Kidney (tissue), 13 donors: ENCODE measurements at regions not wholly inside any gene's neighbourhood (a gene's known extent, or its start where the extent isn't known, plus 50 kb on each side); places are given as distances from the start of the nearest gene placed in this dataset.
"Not testable (repeated sequence)": the region's sequence is repeated elsewhere in the genome, so short reads cannot be mapped to it uniquely, and the experiment has no call there.

Experiments
- DNase-seq, 5 donors: peaks; one replicate each; pipeline ENCODE4 v3.0.0-alpha.2; 2013 to 2020
- FAIRE-seq: peaks from 2 replicates; lab custom pipeline; 2012; peaks lifted over from hg19 to GRCh38; lab: Jason Lieb, UNC
- H3K27ac ChIP-seq, 2 donors: one replicate each; pipeline ENCODE4 v1.7.0; 2013; ENCODE audit warnings: low read depth in 2 of 2, low read length in 2 of 2, inconsistent platforms in 1 of 2
- H3K27me3 ChIP-seq: one replicate; pipeline ENCODE4 v1.7.1; 2013; ENCODE audit warnings: low read length, inconsistent platforms; ENCODE audit not compliant: control insufficient read depth, insufficient read depth
- H3K36me3 ChIP-seq, 3 donors: one replicate each; pipeline versions ENCODE4 v1.7.0 to v1.7.1; 2013; ENCODE audit warnings: low read length in 3 of 3, control low read depth in 1 of 3, inconsistent platforms in 1 of 3; ENCODE audit not compliant: insufficient read depth in 3 of 3, control insufficient read depth in 2 of 3
- H3K4me1 ChIP-seq, 3 donors: one replicate each; pipeline versions ENCODE4 v1.7.0 to v1.7.1; 2013; ENCODE audit warnings: low read length in 3 of 3, inconsistent platforms in 1 of 3, low read depth in 1 of 3; ENCODE audit not compliant: control insufficient read depth in 2 of 3, insufficient read depth in 2 of 3
- H3K4me3 ChIP-seq, 3 donors: one replicate each; pipeline versions ENCODE4 v1.7.0 to v1.8.1; 2013; ENCODE audit warnings: low read length in 3 of 3, control low read depth in 1 of 3, inconsistent platforms in 1 of 3
- H3K9ac ChIP-seq, 3 donors: one replicate each; pipeline versions ENCODE4 v1.7.0 to v1.7.1; 2013; ENCODE audit warnings: low read length in 3 of 3, control low read depth in 1 of 3, inconsistent platforms in 1 of 3
- H3K9me3 ChIP-seq, 3 donors: one replicate each; pipeline versions ENCODE4 v1.7.0 to v1.7.1; 2013; ENCODE audit warnings: low read length in 3 of 3, control low read depth in 1 of 3, inconsistent platforms in 1 of 3; ENCODE audit not compliant: control insufficient read depth in 2 of 3, insufficient read depth in 1 of 3
- intact Hi-C: fragments of 100-400 bp; cut with DNase I; formaldehyde crosslinking; loops from one replicate; pipeline ENCODE4 v1.11.1; 2022
- TF ChIP-seq, protein P1 (sequence below): IDR thresholded peaks from 3 replicates; pipeline ENCODE4 v1.5.1; 2012; ENCODE audit warnings: mild to moderate bottlenecking, moderate library complexity, borderline replicate concordance; ENCODE audit not compliant: insufficient read depth; ENCODE audit errors: extremely low read depth
- donor health status: control.
- donor health status: control.
- donor health status: control.
- donor health status: control.
- donor health status: control.
- donor health status: DM: yes; HTN: yes; CAD: no.
- donor health status: Normal renal cell carcinoma (clear cell type).

DNA sequence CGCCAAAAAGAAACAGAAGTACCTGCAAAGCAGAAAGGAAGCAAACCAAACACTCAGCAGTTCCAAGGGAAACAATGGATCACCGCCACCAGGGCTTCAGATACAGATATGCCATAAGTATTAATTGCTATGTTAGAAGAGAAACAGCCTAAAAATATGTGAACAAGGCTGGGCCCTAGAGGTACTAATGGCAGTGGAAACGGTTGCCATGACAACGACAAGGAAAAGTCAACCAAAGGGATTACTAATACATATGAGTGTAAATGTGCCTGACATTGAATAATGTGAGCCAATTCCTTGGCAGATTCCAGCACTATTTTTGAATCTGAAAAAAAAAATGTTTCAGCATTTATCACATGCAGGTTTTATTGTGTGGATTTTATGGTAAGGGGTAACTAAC, 75.0 kb downstream of the CAVIN4 start:
- intact Hi-C loops, result no loop called here
- FAIRE-seq, result no peak
- no peak overlapping the region for H3K27ac ChIP-seq
- no peak for DNase-seq
- no peaks in the 10 kb centered on the region for H3K9me3 ChIP-seq
- TF ChIP-seq, protein P1, sequence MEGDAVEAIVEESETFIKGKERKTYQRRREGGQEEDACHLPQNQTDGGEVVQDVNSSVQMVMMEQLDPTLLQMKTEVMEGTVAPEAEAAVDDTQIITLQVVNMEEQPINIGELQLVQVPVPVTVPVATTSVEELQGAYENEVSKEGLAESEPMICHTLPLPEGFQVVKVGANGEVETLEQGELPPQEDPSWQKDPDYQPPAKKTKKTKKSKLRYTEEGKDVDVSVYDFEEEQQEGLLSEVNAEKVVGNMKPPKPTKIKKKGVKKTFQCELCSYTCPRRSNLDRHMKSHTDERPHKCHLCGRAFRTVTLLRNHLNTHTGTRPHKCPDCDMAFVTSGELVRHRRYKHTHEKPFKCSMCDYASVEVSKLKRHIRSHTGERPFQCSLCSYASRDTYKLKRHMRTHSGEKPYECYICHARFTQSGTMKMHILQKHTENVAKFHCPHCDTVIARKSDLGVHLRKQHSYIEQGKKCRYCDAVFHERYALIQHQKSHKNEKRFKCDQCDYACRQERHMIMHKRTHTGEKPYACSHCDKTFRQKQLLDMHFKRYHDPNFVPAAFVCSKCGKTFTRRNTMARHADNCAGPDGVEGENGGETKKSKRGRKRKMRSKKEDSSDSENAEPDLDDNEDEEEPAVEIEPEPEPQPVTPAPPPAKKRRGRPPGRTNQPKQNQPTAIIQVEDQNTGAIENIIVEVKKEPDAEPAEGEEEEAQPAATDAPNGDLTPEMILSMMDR, result no peak
- H3K9ac ChIP-seq, result no peak overlapping the region
- no peaks in the 10 kb centered on the region for H3K36me3 ChIP-seq
- no peaks in the 10 kb centered on the region for H3K27me3 ChIP-seq
- no peaks in the 10 kb centered on the region for H3K4me1 ChIP-seq
- H3K4me3 ChIP-seq, result no peak overlapping the region

GRCh38 chr9:100653643-100654334, 75.9 kb downstream of the CAVIN4 start:
- no peak overlapping the region for H3K27ac ChIP-seq
- FAIRE-seq (no peak), DNase-seq (no peak)
- TF ChIP-seq, protein P1, result no peak
- intact Hi-C loops, result no loop called here
- no peaks in the 10 kb centered on the region for H3K27me3 ChIP-seq
- H3K36me3 ChIP-seq, result no peaks in the 10 kb centered on the region
- no peak overlapping the region for H3K4me3 ChIP-seq
- H3K4me1 ChIP-seq, result no peaks in the 10 kb centered on the region
- no peak overlapping the region for H3K9ac ChIP-seq
- H3K9me3 ChIP-seq, result no peaks in the 10 kb centered on the region

DNA sequence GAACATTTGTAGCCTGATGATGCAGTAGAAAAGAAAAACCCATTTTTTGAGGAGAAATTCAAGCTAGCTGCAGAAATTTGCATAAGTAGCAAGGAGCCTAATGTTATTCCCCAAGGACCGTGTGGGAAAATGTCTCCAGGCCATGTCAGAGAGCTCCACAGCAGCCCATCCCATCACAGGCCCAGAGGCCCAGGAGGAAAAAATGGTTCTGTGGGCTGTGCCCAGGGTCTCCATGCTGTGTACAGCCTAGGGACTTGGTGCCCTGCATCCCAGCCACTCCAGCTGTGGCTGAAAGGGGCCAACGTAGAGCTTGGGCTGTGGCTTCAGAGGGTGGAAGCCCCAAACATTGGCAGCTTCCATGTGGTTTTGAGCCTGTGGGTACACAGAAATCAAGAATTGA, 79.0 kb downstream of the CAVIN4 start:
- H3K27ac ChIP-seq, intact Hi-C loops, H3K4me3 ChIP-seq, DNase-seq, FAIRE-seq, H3K9ac ChIP-seq, H3K27me3 ChIP-seq, H3K36me3 ChIP-seq, H3K9me3 ChIP-seq, H3K4me1 ChIP-seq: not testable (repeated sequence)

GRCh38 chr9:100661668-100662067, 83.8 kb downstream of the CAVIN4 start:
- intact Hi-C loops, result no loop called here
- no peak overlapping the region for H3K4me3 ChIP-seq
- no peaks in the 10 kb centered on the region for H3K4me1 ChIP-seq
- no peak overlapping the region for H3K27ac ChIP-seq
- H3K27me3 ChIP-seq, result no peaks in the 10 kb centered on the region
- FAIRE-seq, result no peak
- DNase-seq, result no peak
- H3K36me3 ChIP-seq, result no peaks in the 10 kb centered on the region
- no peak overlapping the region for H3K9ac ChIP-seq
- no peaks in the 10 kb centered on the region for H3K9me3 ChIP-seq
- TF ChIP-seq, protein P1, result no peak
